Neural cell (in vitro differentiated cells): ENCODE measurements at regions not wholly inside any gene's neighbourhood (a gene's known extent, or its start where the extent isn't known, plus 50 kb on each side); places are given as distances from the start of the nearest gene placed in this dataset.

Experiments
- H2AFZ ChIP-seq: fragments of 200-600, 300-800 bp; sonication (generic), shearing (Covaris generic); 2 replicates; pipeline ENCODE4 v1.6.0; 2014; ENCODE audit warnings: low read depth, mild to moderate bottlenecking, antibody characterized with exemption, low read length, moderate library complexity
- H3F3A ChIP-seq: fragments of 200-600 bp; shearing (Covaris generic); 2 replicates; pipeline ENCODE4 v1.6.1; 2016; ENCODE audit warnings: mild to moderate bottlenecking, moderate library complexity, mixed read lengths, antibody characterized with exemption, low read length; ENCODE audit not compliant: insufficient read depth, poor library complexity, severe bottlenecking
- H3K27ac ChIP-seq: fragments of 200-600, 300-800 bp; sonication (generic), shearing (Covaris generic); 2 replicates; pipeline ENCODE4 v1.5.1; 2014; ENCODE audit warnings: mild to moderate bottlenecking, low read length, moderate library complexity
- H3K27me3 ChIP-seq: fragments of 300-800, 200-600 bp; sonication (generic), shearing (Covaris generic); 2 replicates; pipeline ENCODE4 v1.6.0; 2014; ENCODE audit warnings: mild to moderate bottlenecking, low read depth, low read length, moderate library complexity; ENCODE audit not compliant: insufficient read depth
- H3K36me3 ChIP-seq: fragments of 300-800, 200-600 bp; sonication (generic), shearing (Covaris generic); 2 replicates; pipeline ENCODE4 v1.5.1; 2014; ENCODE audit warnings: mild to moderate bottlenecking, antibody characterized with exemption, low read length, moderate library complexity; ENCODE audit not compliant: insufficient read depth
- H3K4me2 ChIP-seq: fragments of 300-800, 200-600 bp; sonication (generic), shearing (Covaris generic); 2 replicates; pipeline ENCODE4 v1.6.0; 2014; ENCODE audit warnings: mild to moderate bottlenecking, low read length
- H3K4me3 ChIP-seq: fragments of 300-800, 200-600 bp; sonication (generic), shearing (Covaris generic); 2 replicates; pipeline ENCODE4 v1.5.1; 2014; ENCODE audit warnings: mild to moderate bottlenecking, low read length, moderate library complexity
- H3K79me2 ChIP-seq: fragments of 200-600 bp; shearing (Covaris generic); replicated peaks from 2 replicates; pipeline ENCODE4 v1.6.0; 2014; ENCODE audit warnings: mild to moderate bottlenecking, low read length, moderate library complexity; ENCODE audit not compliant: insufficient read depth
- H3K9ac ChIP-seq: fragments of 300-800, 200-600 bp; sonication (generic), shearing (Covaris generic); 2 replicates; pipeline ENCODE4 v1.6.1; 2016; ENCODE audit warnings: mild to moderate bottlenecking, low read length, mixed read lengths
- H3K9me2 ChIP-seq: fragments of 200-600 bp; shearing (Covaris generic); 2 replicates; pipeline ENCODE4 v1.6.1; 2016; ENCODE audit warnings: mild to moderate bottlenecking, low read length, mixed read lengths; ENCODE audit not compliant: insufficient read depth
- H3K9me3 ChIP-seq: fragments of 200-600, 300-800 bp; sonication (generic), shearing (Covaris generic); 2 replicates; pipeline ENCODE4 v1.6.1; 2016; ENCODE audit warnings: mild to moderate bottlenecking, mixed run types, low read length, moderate library complexity, mixed read lengths
- H4K20me1 ChIP-seq: fragments of 200-600 bp; shearing (Covaris generic); 2 replicates; pipeline ENCODE4 v1.6.1; 2016; ENCODE audit warnings: mild to moderate bottlenecking, mixed run types; ENCODE audit not compliant: insufficient read depth
- EP300 ChIP-seq: fragments of 450-650 bp; conservative IDR thresholded peaks from 2 replicates; pipeline ENCODE4 v1.6.1; 2014; ENCODE audit warnings: antibody characterized with exemption, mild to moderate bottlenecking, moderate library complexity; ENCODE audit not compliant: poor library complexity, severe bottlenecking
- EZH2 ChIP-seq: fragments of 200-600, 300-800 bp; shearing (Covaris generic), sonication (generic); IDR thresholded peaks from 2 replicates; pipeline ENCODE4 v1.6.1; 2014; ENCODE audit warnings: antibody characterized with exemption, low read length, borderline replicate concordance, mild to moderate bottlenecking; ENCODE audit not compliant: insufficient read depth, poor library complexity, severe bottlenecking
- MXI1 ChIP-seq: fragments of 450-650 bp; conservative IDR thresholded peaks from 2 replicates; pipeline ENCODE4 v1.6.1; 2014; ENCODE audit warnings: antibody characterized with exemption, mild to moderate bottlenecking; ENCODE audit not compliant: poor library complexity, severe bottlenecking
- POLR2AphosphoS5 ChIP-seq: IDR thresholded peaks from 2 replicates; pipeline ENCODE4 v1.6.1; 2012
- RAD21 ChIP-seq: fragments of 450-650 bp; conservative IDR thresholded peaks from 2 replicates; pipeline ENCODE4 v1.6.1; 2014; ENCODE audit warnings: antibody characterized with exemption, mild to moderate bottlenecking, moderate library complexity
- REST ChIP-seq: IDR thresholded peaks from 2 replicates; pipeline ENCODE4 v1.6.1; 2012; ENCODE audit warnings: borderline replicate concordance
- SMC3 ChIP-seq: fragments of 450-650 bp; conservative IDR thresholded peaks from 2 replicates; pipeline ENCODE4 v1.6.1; 2014; ENCODE audit warnings: antibody characterized with exemption, mild to moderate bottlenecking, moderate library complexity; ENCODE audit not compliant: poor library complexity
- TAF1 ChIP-seq: IDR thresholded peaks from 2 replicates; pipeline ENCODE4 v1.6.1; 2012; ENCODE audit warnings: low read depth
- TF ChIP-seq, protein P1 (sequence below): fragments of 450-650 bp; IDR thresholded peaks from 2 replicates; pipeline ENCODE4 v1.5.1; 2014; ENCODE audit warnings: antibody characterized with exemption, mild to moderate bottlenecking, moderate library complexity; ENCODE audit not compliant: poor library complexity, severe bottlenecking

DNA sequence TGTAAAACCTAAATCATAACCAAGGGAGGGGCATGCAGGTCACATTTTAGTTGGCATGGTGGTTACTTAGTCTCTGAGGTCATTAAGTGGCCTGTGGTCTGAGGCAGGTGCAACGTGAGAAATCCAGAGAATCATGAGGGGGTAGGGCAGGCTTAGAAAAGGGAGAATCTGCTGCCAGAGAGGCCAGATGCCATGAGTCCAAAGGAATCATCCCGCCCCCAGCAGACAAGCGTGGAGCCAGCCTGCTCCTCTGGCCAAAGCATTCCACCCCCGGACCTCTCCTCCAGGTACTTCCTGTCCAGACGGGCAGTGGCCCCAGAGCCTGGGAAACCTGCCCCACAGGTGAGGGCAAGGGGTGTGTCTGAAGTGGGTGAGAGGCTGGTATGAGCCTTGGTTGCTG, 196.4 kb upstream of the ZNF32 start:
- Histone ChIP-seq H3K79me2 (no peaks in the 10 kb centered on the region), H3F3A (no peaks in the 10 kb centered on the region), H3K27ac (no peak overlapping the region), H4K20me1 (no peaks in the 10 kb centered on the region), H3K9ac (no peak overlapping the region), H3K9me3 (no peaks in the 10 kb centered on the region), H3K36me3 (no peaks in the 10 kb centered on the region), H2AFZ (no peak overlapping the region), H3K9me2 (no peaks in the 10 kb centered on the region), H3K4me3 (no peak overlapping the region), H3K4me2 (no peak overlapping the region), H3K27me3 (no peaks in the 10 kb centered on the region)
- TF ChIP-seq, protein P1, sequence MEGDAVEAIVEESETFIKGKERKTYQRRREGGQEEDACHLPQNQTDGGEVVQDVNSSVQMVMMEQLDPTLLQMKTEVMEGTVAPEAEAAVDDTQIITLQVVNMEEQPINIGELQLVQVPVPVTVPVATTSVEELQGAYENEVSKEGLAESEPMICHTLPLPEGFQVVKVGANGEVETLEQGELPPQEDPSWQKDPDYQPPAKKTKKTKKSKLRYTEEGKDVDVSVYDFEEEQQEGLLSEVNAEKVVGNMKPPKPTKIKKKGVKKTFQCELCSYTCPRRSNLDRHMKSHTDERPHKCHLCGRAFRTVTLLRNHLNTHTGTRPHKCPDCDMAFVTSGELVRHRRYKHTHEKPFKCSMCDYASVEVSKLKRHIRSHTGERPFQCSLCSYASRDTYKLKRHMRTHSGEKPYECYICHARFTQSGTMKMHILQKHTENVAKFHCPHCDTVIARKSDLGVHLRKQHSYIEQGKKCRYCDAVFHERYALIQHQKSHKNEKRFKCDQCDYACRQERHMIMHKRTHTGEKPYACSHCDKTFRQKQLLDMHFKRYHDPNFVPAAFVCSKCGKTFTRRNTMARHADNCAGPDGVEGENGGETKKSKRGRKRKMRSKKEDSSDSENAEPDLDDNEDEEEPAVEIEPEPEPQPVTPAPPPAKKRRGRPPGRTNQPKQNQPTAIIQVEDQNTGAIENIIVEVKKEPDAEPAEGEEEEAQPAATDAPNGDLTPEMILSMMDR, result no peak
- TF ChIP-seq SMC3, result no peak

- Histone ChIP-seq H3K36me3 (no peaks in the 10 kb centered on the region), H3F3A (no peaks in the 10 kb centered on the region), H3K4me2 (no peak overlapping the region), H3K4me3 (no peak overlapping the region), H3K79me2 (no peaks in the 10 kb centered on the region), H3K27ac (no peak overlapping the region), H3K27me3 (no peaks in the 10 kb centered on the region), H3K9me2 (no peaks in the 10 kb centered on the region), H2AFZ (no peak overlapping the region), H3K9ac (no peak overlapping the region), H4K20me1 (no peaks in the 10 kb centered on the region), H3K9me3 (no peaks in the 10 kb centered on the region)
- TF ChIP-seq EZH2 (no peak), POLR2AphosphoS5 (no peak), EP300 (no peak), REST (no peak), TAF1 (no peak), MXI1 (no peak), SMC3 (no peak), RAD21 (no peak)
- TF ChIP-seq, protein P1, result no peak
Observed at GRCh38 chr10:43844221-43844620, 195.5 kb upstream of the ZNF32 start.
